ENCODE measurements at regions not wholly inside any gene's neighbourhood (a gene's known extent, or its start where the extent isn't known, plus 50 kb on each side); places are given as distances from the start of the nearest gene placed in this dataset.

- TF ChIP-seq CTCF (IDR thresholded peaks at IDR 0.05; ENCODE audit: borderline replicate concordance, extremely low read depth, low read length, poor library complexity, severe bottlenecking) = no peak
- TF ChIP-seq EZH2 (IDR thresholded peaks at IDR 0.05; ENCODE audit: borderline replicate concordance, low read depth, low read length, severe bottlenecking) = no peak
These were observed 108.4 kb upstream of the RPS23 start for GRCh38 chr5:82386576-82386975.

All from DND-41 (cell line).